Activated CD4-positive, alpha-beta T cell treated with anti-CD3 and anti-CD28 coated beads, Interleukin-2, amount 10 ng/mL, durations not matched to agents 24 days and 14 days (primary cell): ENCODE measurements at regions not wholly inside any gene's neighbourhood (a gene's known extent, or its start where the extent isn't known, plus 50 kb on each side); places are given as distances from the start of the nearest gene placed in this dataset.
"Not testable (repeated sequence)": the region's sequence is repeated elsewhere in the genome, so short reads cannot be mapped to it uniquely, and the experiment has no call there.

Experiments used
- DNase-seq: peaks from one replicate; pipeline ENCODE4 v3.0.0; 2022
- H3K27ac Mint-ChIP-seq: one replicate; pipeline ENCODE4 v1.8.0; 2022; ENCODE audit warnings: mild to moderate bottlenecking, mixed read lengths
- H3K27me3 Mint-ChIP-seq: one replicate; pipeline ENCODE4 v1.8.0; 2022; ENCODE audit warnings: mixed read lengths
- H3K36me3 Mint-ChIP-seq: one replicate; pipeline ENCODE4 v1.8.0; 2022; ENCODE audit warnings: low read depth, mild to moderate bottlenecking, mixed read lengths
- H3K4me1 Mint-ChIP-seq: one replicate; pipeline ENCODE4 v1.8.0; 2021; ENCODE audit warnings: mixed read lengths
- H3K4me3 Mint-ChIP-seq: one replicate; pipeline ENCODE4 v1.8.0; 2022; ENCODE audit warnings: mild to moderate bottlenecking, moderate library complexity, mixed read lengths
- H3K9me3 Mint-ChIP-seq: one replicate; pipeline ENCODE4 v1.8.0; 2021; ENCODE audit warnings: mixed read lengths
- intact Hi-C: fragments of 100-400 bp; cut with micrococcal nuclease; formaldehyde crosslinking; loops from one replicate; pipeline ENCODE4 v1.15.1; 2023

- intact Hi-C loops = no loop called here
- no peaks in the 10 kb centered on the region for H3K36me3 Mint-ChIP-seq
- no peak overlapping the region for H3K27ac Mint-ChIP-seq
- H3K4me3 Mint-ChIP-seq = no peak overlapping the region
- H3K4me1 Mint-ChIP-seq = no peaks in the 10 kb centered on the region
- no peaks in the 10 kb centered on the region for H3K9me3 Mint-ChIP-seq
- no peak for DNase-seq
- no peaks in the 10 kb centered on the region for H3K27me3 Mint-ChIP-seq
These were observed 488.1 kb upstream of the ARX start for GRCh38 chrX:25503826-25504225.

DNA sequence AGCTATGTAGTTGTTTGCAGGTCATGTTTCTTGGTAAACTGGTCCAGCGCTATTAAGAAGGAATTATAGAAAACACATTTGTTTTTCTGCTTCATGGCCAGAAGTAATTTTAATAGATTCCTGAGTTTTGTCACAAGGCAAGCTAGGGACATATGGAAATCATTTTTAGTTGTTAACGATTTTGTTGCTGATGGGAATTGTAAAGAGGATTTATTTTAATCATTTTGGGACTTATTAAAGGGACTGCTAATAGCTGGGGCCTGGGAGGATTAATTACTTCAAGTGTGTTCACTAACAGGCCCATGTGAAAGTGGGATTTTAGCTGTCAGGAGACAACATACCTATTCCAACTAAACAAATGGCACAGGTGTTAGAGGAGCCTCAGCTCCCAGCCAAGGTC lies 492.0 kb upstream of the ARX start:
- Mint-ChIP-seq H3K9me3 (no peaks in the 10 kb centered on the region), H3K27me3 (no peaks in the 10 kb centered on the region), H3K27ac (no peak overlapping the region), H3K36me3 (no peaks in the 10 kb centered on the region), H3K4me1 (no peaks in the 10 kb centered on the region), H3K4me3 (no peak overlapping the region)
- intact Hi-C loops = no loop called here
- DNase-seq = no peak

DNA sequence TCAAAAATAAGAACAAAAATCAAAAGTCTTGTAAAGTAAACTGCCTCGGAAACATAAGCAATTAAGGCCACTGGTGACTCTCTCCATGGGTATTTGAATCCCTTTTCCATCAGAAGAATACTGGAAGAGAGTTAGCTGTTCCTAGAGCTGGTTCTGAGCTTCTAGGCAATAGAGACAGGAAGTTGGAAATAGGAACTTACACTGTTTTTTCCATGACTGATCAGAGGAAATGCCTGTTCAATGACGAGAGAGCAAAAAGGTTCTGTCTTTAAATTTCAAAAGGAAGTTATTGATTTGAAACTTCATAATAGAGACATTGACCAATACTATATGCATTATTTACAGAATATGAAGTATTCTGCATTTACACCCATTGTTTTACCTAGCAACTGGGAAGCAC lies 503.5 kb upstream of the ARX start:
- intact Hi-C loops = no loop called here
- DNase-seq = no peak
- H3K4me1 Mint-ChIP-seq = no peaks in the 10 kb centered on the region
- H3K9me3 Mint-ChIP-seq = no peaks in the 10 kb centered on the region
- H3K4me3 Mint-ChIP-seq = no peak overlapping the region
- H3K36me3 Mint-ChIP-seq = no peaks in the 10 kb centered on the region
- H3K27me3 Mint-ChIP-seq = no peaks in the 10 kb centered on the region
- H3K27ac Mint-ChIP-seq = no peak overlapping the region

DNA sequence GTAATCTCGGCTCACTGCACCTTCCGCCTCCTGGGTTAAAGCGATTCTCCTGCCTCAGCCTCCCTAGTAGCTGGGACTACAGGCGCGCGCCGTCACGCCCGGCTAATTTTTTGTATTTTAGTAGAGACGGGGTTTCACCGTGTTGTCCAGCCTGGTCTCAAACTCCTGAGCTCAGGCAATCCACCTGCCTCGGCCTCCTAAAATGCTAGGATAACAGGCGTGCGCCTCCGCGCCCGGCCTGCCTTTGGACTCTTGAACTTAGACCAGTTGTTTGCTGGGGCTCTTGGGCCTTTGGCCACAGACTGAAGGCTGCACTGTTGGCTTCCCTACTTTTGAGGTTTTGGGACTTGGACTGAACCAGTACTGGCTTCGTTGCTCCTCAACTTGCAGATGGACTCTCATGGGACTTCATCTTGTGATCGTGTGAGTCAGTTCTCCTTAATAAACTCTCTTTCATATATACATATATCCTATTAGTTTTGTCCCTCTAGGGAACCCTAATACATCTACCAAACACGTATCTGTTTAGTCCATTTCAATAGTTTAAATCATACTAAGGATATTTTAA lies 506.8 kb upstream of the ARX start:
- H3K27ac Mint-ChIP-seq, intact Hi-C loops, H3K36me3 Mint-ChIP-seq, H3K4me1 Mint-ChIP-seq, DNase-seq, H3K27me3 Mint-ChIP-seq, H3K9me3 Mint-ChIP-seq, H3K4me3 Mint-ChIP-seq: not testable (repeated sequence)

- H3K4me3 Mint-ChIP-seq = no peak overlapping the region
- H3K4me1 Mint-ChIP-seq = no peaks in the 10 kb centered on the region
- no peak overlapping the region for H3K27ac Mint-ChIP-seq
- H3K27me3 Mint-ChIP-seq = no peaks in the 10 kb centered on the region
- no peak for DNase-seq
- intact Hi-C loops = no loop called here
- H3K36me3 Mint-ChIP-seq = no peaks in the 10 kb centered on the region
- no peaks in the 10 kb centered on the region for H3K9me3 Mint-ChIP-seq
These were observed 508.1 kb upstream of the ARX start for GRCh38 chrX:25523574-25524540.

DNA sequence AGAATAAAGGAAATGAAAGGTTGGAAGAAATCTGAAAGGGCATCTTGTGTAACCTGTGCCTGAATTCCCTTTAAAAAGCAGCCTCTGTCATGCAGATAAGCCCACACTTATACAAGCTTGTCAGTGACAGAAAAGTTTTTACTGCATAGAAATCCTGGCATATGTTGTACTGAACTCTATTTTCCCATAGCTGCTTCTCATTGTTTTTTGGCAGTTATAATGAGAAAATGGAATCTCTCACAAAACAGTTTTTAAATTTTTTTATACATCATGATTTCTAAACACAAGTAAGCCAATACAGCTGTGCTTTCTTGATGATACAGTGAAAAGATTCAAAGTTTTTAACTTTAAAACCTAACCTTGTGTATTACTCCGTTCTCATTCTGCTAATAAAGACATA lies 511.4 kb upstream of the ARX start:
- Mint-ChIP-seq H3K9me3 (no peaks in the 10 kb centered on the region), H3K4me1 (no peaks in the 10 kb centered on the region)

DNA sequence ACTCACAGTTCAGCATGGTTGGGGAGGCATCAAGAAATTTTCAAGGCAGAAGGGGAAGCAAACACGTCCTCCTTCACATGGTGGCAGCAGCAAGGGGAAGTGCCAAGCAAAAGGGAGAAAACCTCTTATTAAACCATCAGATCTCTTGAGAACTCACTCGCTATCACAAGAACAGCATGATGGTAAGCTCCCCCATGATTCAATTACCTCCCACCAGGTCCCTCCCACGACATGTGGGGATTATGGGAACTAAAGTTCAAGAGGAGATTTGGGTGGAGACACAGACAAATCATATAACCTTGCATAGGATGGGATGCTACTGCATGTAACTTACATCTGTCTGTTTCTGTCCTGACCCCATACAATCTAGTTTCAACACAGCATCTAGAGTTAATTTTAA lies 511.8 kb upstream of the ARX start:
- Mint-ChIP-seq H3K4me1 (no peaks in the 10 kb centered on the region), H3K27ac (no peak overlapping the region)

More for the DNA sequence above, 511.4 kb upstream of the ARX start:
- intact Hi-C loops = no loop called here
- DNase-seq = no peak
- Mint-ChIP-seq H3K27ac (no peak overlapping the region), H3K4me3 (no peak overlapping the region), H3K36me3 (no peaks in the 10 kb centered on the region), H3K27me3 (no peaks in the 10 kb centered on the region)

GRCh38 chrX:25531096-25531495 lies 515.3 kb upstream of the ARX start:
- H3K27me3 Mint-ChIP-seq = no peaks in the 10 kb centered on the region
- no peak overlapping the region for H3K4me3 Mint-ChIP-seq
- H3K4me1 Mint-ChIP-seq = no peaks in the 10 kb centered on the region
- intact Hi-C loops = no loop called here
- no peak for DNase-seq
- no peak overlapping the region for H3K27ac Mint-ChIP-seq
- H3K9me3 Mint-ChIP-seq = no peaks in the 10 kb centered on the region
- no peaks in the 10 kb centered on the region for H3K36me3 Mint-ChIP-seq

More for the DNA sequence above, 511.8 kb upstream of the ARX start:
- no peaks in the 10 kb centered on the region for H3K9me3 Mint-ChIP-seq
- H3K4me3 Mint-ChIP-seq = no peak overlapping the region
- H3K27me3 Mint-ChIP-seq = no peaks in the 10 kb centered on the region
- DNase-seq = no peak
- no peaks in the 10 kb centered on the region for H3K36me3 Mint-ChIP-seq
- intact Hi-C loops = no loop called here

DNA sequence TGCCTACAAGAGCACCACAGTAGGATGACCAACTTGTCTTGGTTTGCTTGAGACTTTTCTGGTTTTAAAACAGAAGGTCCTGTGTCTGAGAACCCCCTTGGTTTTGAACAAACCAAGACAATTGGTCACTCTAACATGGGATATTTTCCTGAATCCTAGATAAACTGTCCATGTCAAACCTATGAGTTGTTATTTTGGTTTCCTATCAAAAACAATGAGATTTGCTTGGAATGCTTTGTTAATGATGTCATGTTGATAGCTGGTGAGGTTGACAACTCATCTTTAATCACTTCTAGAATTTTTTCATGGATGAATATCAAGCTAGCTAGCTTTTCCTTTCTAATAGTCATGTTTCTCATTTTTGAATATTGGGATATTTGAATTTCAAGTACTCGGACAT lies 518.3 kb upstream of the ARX start:
- H3K4me1 Mint-ChIP-seq = no peaks in the 10 kb centered on the region

DNA sequence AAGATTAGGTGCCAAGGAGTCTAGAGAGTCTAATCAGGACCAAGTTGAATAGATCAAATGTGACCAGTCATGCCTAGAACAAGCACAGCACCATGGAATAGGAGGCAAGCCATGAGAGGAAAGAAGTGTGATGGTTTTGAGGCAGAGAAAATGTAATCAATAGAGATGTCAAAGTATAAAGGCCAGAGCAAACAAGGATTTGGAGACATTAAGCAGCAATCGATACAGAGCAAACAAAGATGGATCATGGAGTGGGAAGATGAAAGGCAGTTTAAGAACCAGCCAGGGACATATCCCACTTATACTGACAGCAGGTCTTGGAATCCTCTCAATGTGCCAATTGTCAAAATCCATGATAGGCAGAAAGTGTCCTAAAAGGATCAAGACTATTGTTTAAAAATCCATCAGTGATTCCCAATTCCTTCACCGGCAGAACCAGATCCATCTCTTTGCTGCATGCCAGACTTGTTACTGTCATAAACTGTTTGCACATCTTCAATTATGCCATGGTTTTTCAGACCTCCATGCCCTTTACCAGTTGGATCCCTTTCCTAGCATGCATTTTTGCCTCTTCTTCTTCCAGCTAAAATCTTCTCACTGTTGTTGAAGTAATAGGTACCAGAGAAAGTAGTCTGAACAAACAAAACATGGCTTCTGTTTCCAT lies 520.7 kb upstream of the ARX start:
- Mint-ChIP-seq H3K4me1 (no peaks in the 10 kb centered on the region), H3K9me3 (no peaks in the 10 kb centered on the region), H3K27me3 (no peaks in the 10 kb centered on the region), H3K36me3 (no peaks in the 10 kb centered on the region), H3K4me3 (no peak overlapping the region), H3K27ac (no peak overlapping the region)
- intact Hi-C loops = no loop called here
- DNase-seq = no peak

More for the DNA sequence above, 518.3 kb upstream of the ARX start:
- intact Hi-C loops = no loop called here
- Mint-ChIP-seq H3K9me3 (no peaks in the 10 kb centered on the region), H3K4me3 (no peak overlapping the region), H3K27me3 (no peaks in the 10 kb centered on the region), H3K36me3 (no peaks in the 10 kb centered on the region), H3K27ac (no peak overlapping the region)
- no peak for DNase-seq

GRCh38 chrX:25537699-25538098 lies 521.9 kb upstream of the ARX start:
- H3K27me3 Mint-ChIP-seq = no peaks in the 10 kb centered on the region
- no peak for DNase-seq
- H3K4me3 Mint-ChIP-seq = no peak overlapping the region
- H3K4me1 Mint-ChIP-seq = no peaks in the 10 kb centered on the region
- H3K9me3 Mint-ChIP-seq = no peaks in the 10 kb centered on the region
- no peaks in the 10 kb centered on the region for H3K36me3 Mint-ChIP-seq
- H3K27ac Mint-ChIP-seq = no peak overlapping the region
- intact Hi-C loops = no loop called here

DNA sequence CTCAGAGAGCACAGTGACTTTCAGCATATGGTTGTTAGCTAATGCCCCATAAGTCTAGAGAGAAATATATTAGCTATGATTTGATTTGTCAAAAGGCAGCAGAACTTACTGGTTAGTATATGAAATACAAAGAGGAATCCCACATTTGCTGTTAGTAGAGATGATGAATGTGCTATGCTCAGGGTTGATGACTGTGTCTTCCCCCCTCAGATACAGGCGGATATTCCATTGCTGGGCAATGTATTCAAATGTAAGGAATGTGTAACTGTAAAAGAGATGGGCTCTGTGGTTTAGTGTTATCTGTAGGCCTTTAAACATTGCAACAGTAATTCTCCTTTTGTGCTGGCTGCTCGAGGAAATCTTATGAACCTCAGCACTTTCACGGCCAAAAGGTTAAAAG lies 528.9 kb upstream of the ARX start:
- DNase-seq = no peak
- Mint-ChIP-seq H3K27ac (no peak overlapping the region), H3K4me3 (no peak overlapping the region), H3K36me3 (no peaks in the 10 kb centered on the region), H3K9me3 (no peaks in the 10 kb centered on the region), H3K27me3 (no peaks in the 10 kb centered on the region), H3K4me1 (no peaks in the 10 kb centered on the region)
- intact Hi-C loops = no loop called here

DNA sequence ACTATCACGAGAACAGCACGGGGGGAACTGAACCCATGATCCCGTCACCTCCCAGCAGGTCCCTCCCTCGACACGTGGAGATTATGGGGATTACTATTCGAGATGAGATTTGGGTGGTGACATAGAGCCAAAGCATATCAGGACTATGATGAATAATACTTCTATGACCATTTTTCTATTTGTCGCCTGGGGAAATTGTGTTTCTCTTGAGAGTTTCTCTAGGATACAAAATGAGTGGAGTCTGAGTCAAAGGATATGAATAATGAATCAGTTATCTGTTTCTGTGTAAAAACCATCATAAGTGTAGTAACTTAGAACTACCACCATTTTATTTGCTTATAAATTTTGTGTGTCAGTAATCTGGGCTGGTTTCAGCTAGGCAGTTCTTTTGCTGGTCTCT lies 533.0 kb upstream of the ARX start:
- intact Hi-C loops = no loop called here
- DNase-seq = no peak
- H3K9me3 Mint-ChIP-seq = no peaks in the 10 kb centered on the region
- no peaks in the 10 kb centered on the region for H3K36me3 Mint-ChIP-seq
- no peaks in the 10 kb centered on the region for H3K4me1 Mint-ChIP-seq
- H3K27me3 Mint-ChIP-seq = no peaks in the 10 kb centered on the region
- H3K27ac Mint-ChIP-seq = no peak overlapping the region
- no peak overlapping the region for H3K4me3 Mint-ChIP-seq

GRCh38 chrX:25555521-25555920 lies 539.8 kb upstream of the ARX start:
- Mint-ChIP-seq H3K9me3 (no peaks in the 10 kb centered on the region), H3K4me1 (no peaks in the 10 kb centered on the region), H3K4me3 (no peak overlapping the region), H3K27ac (no peak overlapping the region), H3K27me3 (no peaks in the 10 kb centered on the region), H3K36me3 (no peaks in the 10 kb centered on the region)
- intact Hi-C loops = no loop called here
- DNase-seq = no peak
